K562 (cell line): ENCODE measurements at regions not wholly inside any gene's neighbourhood (a gene's known extent, or its start where the extent isn't known, plus 50 kb on each side); places are given as distances from the start of the nearest gene placed in this dataset.

Source experiments
- ATAC-seq: fragments of 200-7000 bp; cut with Tn5 transposase; 3 replicates; pipeline ENCODE4 v1.9.1; 2020; ENCODE audit warnings: moderate library complexity
- BruUV-seq: library from RNA; stranded (reverse); fragments of 400-500 nt; replicated peaks from 2 replicates; lab custom pipeline; 2021; lab: Mats Ljungman, UMichigan
- CTCF ChIA-PET: fragments of 300-600 bp; formaldehyde crosslinking; extraction: SDS; loops from one replicate; lab custom pipeline; 2021; ENCODE audit warnings: low intra/inter-chr PET ratio; lab: Yijun Ruan, JAX
- POLR2A ChIA-PET: fragments of 300-600, 350-650 bp; sonication (Branson Sonifier 250); formaldehyde crosslinking; extraction: SDS; loops from one replicate; lab custom pipeline; 2021; ENCODE audit warnings: antibody characterized with exemption, inconsistent platforms; lab: Yijun Ruan, JAX
- DNase-seq, 4 experiments: peaks; one replicate each; pipeline versions ENCODE4 v3.0.0 to v3.0.0-alpha.2; 2011 to 2018; ENCODE audit warnings: low spot score in 3 of 4, mixed read lengths in 3 of 4; ENCODE audit errors: extremely low read depth in 1 of 4
- FAIRE-seq: peaks from 2 replicates; lab custom pipeline; 2011; peaks lifted over from hg19 to GRCh38; lab: Jason Lieb, UNC
- H2AFZ ChIP-seq: 2 replicates; pipeline ENCODE4 v1.6.0; 2011; ENCODE audit warnings: low read depth, low read length, control low read depth, inconsistent platforms
- H3K27ac ChIP-seq: fragments of 200-600 bp; 3 replicates; pipeline ENCODE4 v1.8.0; 2011; ENCODE audit warnings: low read depth, mild to moderate bottlenecking, control low read depth, inconsistent platforms, low read length, moderate library complexity, mixed read lengths; ENCODE audit errors: extremely low read depth
- H3K27me3 ChIP-seq, 2 experiments: fragments of 300-600 bp in 1 of 2; 2 replicates in 1 of 2; 3 replicates in 1 of 2; pipeline versions ENCODE4 v1.6.0 to v1.8.0; 2011; ENCODE audit warnings: inconsistent platforms in 2 of 2, low read length in 2 of 2, mild to moderate bottlenecking in 1 of 2, mixed read lengths in 1 of 2, moderate library complexity in 1 of 2; ENCODE audit not compliant: control insufficient read depth in 2 of 2, insufficient read depth in 2 of 2
- H3K36me3 ChIP-seq: fragments of 300-600 bp; 3 replicates; pipeline ENCODE4 v1.8.0; 2011; ENCODE audit warnings: mild to moderate bottlenecking, low read length, inconsistent platforms; ENCODE audit not compliant: control insufficient read depth, insufficient read depth
- H3K4me1 ChIP-seq, 2 experiments: fragments of 200-600 bp in 1 of 2; replicated peaks in 1 of 2; 2 replicates in 1 of 2; 3 replicates in 1 of 2; pipeline versions ENCODE4 v1.5.1 to v1.8.0; 2011; ENCODE audit warnings: inconsistent platforms in 2 of 2, low read length in 2 of 2, mild to moderate bottlenecking in 1 of 2, mixed read lengths in 1 of 2, moderate library complexity in 1 of 2; ENCODE audit not compliant: control insufficient read depth in 2 of 2, insufficient read depth in 2 of 2
- H3K4me2 ChIP-seq: 2 replicates; pipeline ENCODE4 v1.6.1; 2011; ENCODE audit warnings: low read length, control low read depth, inconsistent platforms, mixed read lengths; ENCODE audit not compliant: insufficient read depth
- H3K4me3 ChIP-seq: fragments of 200-600 bp; sonication (generic), shearing (Covaris generic); 2 replicates; pipeline ENCODE4 v1.5.1; 2016; ENCODE audit warnings: control low read depth, inconsistent platforms
- H3K79me2 ChIP-seq: fragments of 200-600 bp; 3 replicates; pipeline ENCODE4 v1.8.0; 2011; ENCODE audit warnings: low read length, inconsistent platforms; ENCODE audit not compliant: control insufficient read depth, insufficient read depth
- H3K9ac ChIP-seq, 2 experiments: 2 replicates each; pipeline versions ENCODE4 v1.6.0 to v1.6.1; 2011; ENCODE audit warnings: low read depth in 2 of 2, low read length in 2 of 2, control low read depth in 1 of 2, inconsistent platforms in 1 of 2, mild to moderate bottlenecking in 1 of 2, mixed read lengths in 1 of 2; ENCODE audit not compliant: insufficient read depth in 1 of 2
- H3K9me1 ChIP-seq: one replicate; pipeline ENCODE4 v1.6.0; 2011; ENCODE audit warnings: inconsistent platforms, mild to moderate bottlenecking, low read length, moderate library complexity; ENCODE audit not compliant: control insufficient read depth, insufficient read depth
- H3K9me3 ChIP-seq: replicated peaks from 2 replicates; pipeline ENCODE4 v1.5.1; 2011; ENCODE audit warnings: low read depth, low read length, inconsistent platforms; ENCODE audit not compliant: control insufficient read depth, insufficient read depth
- H4K20me1 ChIP-seq: replicated peaks from 2 replicates; pipeline ENCODE4 v1.6.1; 2011; ENCODE audit warnings: low read length, inconsistent platforms, mixed read lengths; ENCODE audit not compliant: control insufficient read depth, insufficient read depth
- CC2D1A ChIP-seq: fragments of 450-650 bp; IDR thresholded peaks from 2 replicates; pipeline ENCODE4 v1.6.1; 2017; ENCODE audit warnings: mild to moderate bottlenecking
- FOXK1 ChIP-seq: sonication (generic); formaldehyde crosslinking; IDR thresholded peaks from 2 replicates; pipeline ENCODE4 v1.8.0; 2022; ENCODE audit warnings: missing genetic modification reagents, mild to moderate bottlenecking, borderline replicate concordance
- HDAC3 ChIP-seq: fragments of 450-650 bp; IDR thresholded peaks from 2 replicates; pipeline ENCODE4 v1.6.1; 2018; ENCODE audit warnings: borderline replicate concordance, mild to moderate bottlenecking, moderate library complexity; ENCODE audit not compliant: partially characterized antibody
- RB1 ChIP-seq: fragments of 450-650 bp; IDR thresholded peaks from 2 replicates; pipeline ENCODE4 v1.6.1; 2017; ENCODE audit warnings: low read depth, mild to moderate bottlenecking
- RBM25 ChIP-seq: fragments of 200-400 bp; formaldehyde crosslinking; IDR thresholded peaks from 2 replicates; pipeline ENCODE4 v1.6.1; 2018; ENCODE audit warnings: low read length, low read depth, moderate library complexity; ENCODE audit not compliant: severe bottlenecking
- RFX1 ChIP-seq: fragments of 450-650 bp; IDR thresholded peaks from 2 replicates; pipeline ENCODE4 v1.6.1; 2016; ENCODE audit warnings: mild to moderate bottlenecking, moderate library complexity
- SMARCC2 ChIP-seq: fragments of 450-650 bp; IDR thresholded peaks from 2 replicates; pipeline ENCODE4 v1.6.1; 2017; ENCODE audit warnings: antibody characterized with exemption, moderate library complexity, mild to moderate bottlenecking, low read depth
- TAF15 ChIP-seq: fragments of 200-400 bp; formaldehyde crosslinking; IDR thresholded peaks from 2 replicates; pipeline ENCODE4 v1.6.1; 2017; ENCODE audit warnings: mild to moderate bottlenecking, low read depth, low read length, moderate library complexity
- TEAD4 ChIP-seq, 2 experiments: sonication (generic) in 1 of 2; formaldehyde crosslinking in 1 of 2; IDR thresholded peaks; 2 replicates each; pipeline versions ENCODE4 v1.6.1 to v1.8.0; 2012 to 2022; ENCODE audit warnings: borderline replicate concordance in 1 of 2, inconsistent platforms in 1 of 2, low read length in 1 of 2, mild to moderate bottlenecking in 1 of 2, missing genetic modification reagents in 1 of 2
- U2AF1 ChIP-seq: fragments of 200-400 bp; formaldehyde crosslinking; optimal IDR thresholded peaks from 2 replicates; pipeline ENCODE3; 2017; ENCODE audit warnings: mild to moderate bottlenecking, low read depth, low read length, moderate library complexity
- ZNF12 ChIP-seq: sonication (generic); formaldehyde crosslinking; IDR thresholded peaks from 2 replicates; pipeline ENCODE4 v1.4.0; 2020; ENCODE audit warnings: mild to moderate bottlenecking, missing genetic modification reagents
- ZNF253 ChIP-seq: fragments of 250-450 bp; sonication (Bioruptor Pico); conservative IDR thresholded peaks from 2 replicates; pipeline ENCODE4 v1.6.1; 2021; ENCODE audit warnings: mild to moderate bottlenecking
- ZNF699 ChIP-seq: fragments of 250-450 bp; sonication (Bioruptor Pico); IDR thresholded peaks from 2 replicates; pipeline ENCODE4 v1.8.0; 2021; ENCODE audit warnings: mild to moderate bottlenecking, moderate library complexity; ENCODE audit not compliant: insufficient replicate concordance
- WGBS: fragments of 100-300 bp; shearing (Covaris generic); methylation state at CpG from one replicate; pipeline ENCODE4 v1.1.6; 2016; ENCODE audit warnings: low coverage, mixed read lengths; ENCODE audit not compliant: insufficient coverage; ENCODE audit errors: missing lambda C conversion rate; 5-methylcytosine and 5-hydroxymethylcytosine counted together
- in situ Hi-C: fragments of 300-500 bp; cut with MboI; formaldehyde crosslinking; loops from 4 replicates; pipeline ENCODE4 v1.15.0; 2018; ENCODE audit warnings: inconsistent platforms, mixed read lengths
- intact Hi-C: fragments of 100-400 bp; cut with micrococcal nuclease; formaldehyde crosslinking; loops from 2 replicates; pipeline ENCODE4 v1.14.2; 2022
- TF ChIP-seq, protein P1 (sequence below): fragments of 250-450 bp; sonication (Bioruptor Pico); IDR thresholded peaks from 2 replicates; pipeline ENCODE4 v1.4.0; 2020; ENCODE audit warnings: mild to moderate bottlenecking
- TF ChIP-seq, protein P2 (sequence below): fragments of 250-450 bp; sonication (Bioruptor Pico); IDR thresholded peaks from 2 replicates; pipeline ENCODE4 v1.4.0; 2020; ENCODE audit warnings: borderline replicate concordance
- TF ChIP-seq, protein P3 (sequence below): fragments of 450-650 bp; IDR thresholded peaks from 2 replicates; pipeline ENCODE4 v1.6.1; 2016; ENCODE audit warnings: missing biosample characterization, missing genetic modification characterization
- TF ChIP-seq, protein P4 (sequence below): fragments of 450-650 bp; formaldehyde crosslinking; IDR thresholded peaks from 2 replicates; pipeline ENCODE4 v1.4.0; 2020; ENCODE audit warnings: mild to moderate bottlenecking, mixed read lengths

DNA sequence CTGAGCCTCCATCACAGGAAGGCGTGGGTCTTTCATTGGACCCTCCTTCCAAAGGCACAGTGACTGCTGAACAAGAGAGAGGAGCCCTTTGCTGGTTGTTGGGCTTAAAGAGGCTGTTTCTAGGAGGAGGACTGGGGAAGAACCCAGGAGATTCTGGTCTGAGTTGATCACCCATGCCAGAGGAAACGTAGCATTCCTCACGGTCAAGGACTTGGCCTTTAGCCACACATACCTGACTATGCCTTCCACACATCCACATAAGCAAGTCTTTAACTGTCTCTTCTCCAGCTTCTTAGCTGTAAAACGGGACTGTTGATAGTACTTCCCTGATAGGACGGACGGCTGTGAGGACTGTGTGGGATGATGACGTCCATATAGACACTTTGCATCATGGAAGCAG is 149.8 kb upstream of the IRX3 start:
- ATAC-seq (no peak), DNase-seq (no peak), FAIRE-seq (no peak)
- BruUV-seq, result no TSS peak
- WGBS, result 2% methylated on average over 7 of the region's 7 CpGs
- Histone ChIP-seq H3K9ac (no peak overlapping the region), H3K27ac (no peak overlapping the region), H3K4me3 (no peak overlapping the region), H3K27me3 (peaks cover 0 to 12% of the 10 kb centered on the region in 2 experiments; a peak in 2 of 5 replicates), H3K4me1 (no peaks in the 10 kb centered on the region), H2AFZ (no peak overlapping the region), H3K36me3 (no peaks in the 10 kb centered on the region), H4K20me1 (no peaks in the 10 kb centered on the region), H3K4me2 (no peak overlapping the region), H3K9me3 (no peaks in the 10 kb centered on the region), H3K79me2 (no peaks in the 10 kb centered on the region), H3K9me1 (no peaks in the 10 kb centered on the region)
- intact Hi-C loops, result no loop called here
- CTCF ChIA-PET, result no interaction called here
- in situ Hi-C loops, result no loop called here
- POLR2A ChIA-PET, result no interaction called here
- TF ChIP-seq SMARCC2 (no peak), TEAD4 (IDR thresholded peaks at IDR 0.05; ENCODE audit: low read length) (no peak), TEAD4 (CRISPR knock-in tag; IDR thresholded peaks at IDR 0.05; ENCODE audit: borderline replicate concordance) (no peak), CC2D1A (no peak), RBM25 (no peak), RB1 (no peak), FOXK1 (CRISPR knock-in tag) (no peak), HDAC3 (no peak), ZNF12 (CRISPR knock-in tag) (no peak), ZNF253 (CRISPR knock-in tag) (no peak), TAF15 (no peak), RFX1 (no peak), U2AF1 (no peak), ZNF699 (CRISPR knock-in tag) (no peak)
- TF ChIP-seq, protein P1, sequence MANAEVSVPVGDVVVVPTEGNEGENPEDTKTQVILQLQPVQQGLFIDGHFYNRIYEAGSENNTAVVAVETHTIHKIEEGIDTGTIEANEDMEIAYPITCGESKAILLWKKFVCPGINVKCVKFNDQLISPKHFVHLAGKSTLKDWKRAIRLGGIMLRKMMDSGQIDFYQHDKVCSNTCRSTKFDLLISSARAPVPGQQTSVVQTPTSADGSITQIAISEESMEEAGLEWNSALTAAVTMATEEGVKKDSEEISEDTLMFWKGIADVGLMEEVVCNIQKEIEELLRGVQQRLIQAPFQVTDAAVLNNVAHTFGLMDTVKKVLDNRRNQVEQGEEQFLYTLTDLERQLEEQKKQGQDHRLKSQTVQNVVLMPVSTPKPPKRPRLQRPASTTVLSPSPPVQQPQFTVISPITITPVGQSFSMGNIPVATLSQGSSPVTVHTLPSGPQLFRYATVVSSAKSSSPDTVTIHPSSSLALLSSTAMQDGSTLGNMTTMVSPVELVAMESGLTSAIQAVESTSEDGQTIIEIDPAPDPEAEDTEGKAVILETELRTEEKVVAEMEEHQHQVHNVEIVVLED (CRISPR knock-in tag), result no peak
- TF ChIP-seq, protein P2, sequence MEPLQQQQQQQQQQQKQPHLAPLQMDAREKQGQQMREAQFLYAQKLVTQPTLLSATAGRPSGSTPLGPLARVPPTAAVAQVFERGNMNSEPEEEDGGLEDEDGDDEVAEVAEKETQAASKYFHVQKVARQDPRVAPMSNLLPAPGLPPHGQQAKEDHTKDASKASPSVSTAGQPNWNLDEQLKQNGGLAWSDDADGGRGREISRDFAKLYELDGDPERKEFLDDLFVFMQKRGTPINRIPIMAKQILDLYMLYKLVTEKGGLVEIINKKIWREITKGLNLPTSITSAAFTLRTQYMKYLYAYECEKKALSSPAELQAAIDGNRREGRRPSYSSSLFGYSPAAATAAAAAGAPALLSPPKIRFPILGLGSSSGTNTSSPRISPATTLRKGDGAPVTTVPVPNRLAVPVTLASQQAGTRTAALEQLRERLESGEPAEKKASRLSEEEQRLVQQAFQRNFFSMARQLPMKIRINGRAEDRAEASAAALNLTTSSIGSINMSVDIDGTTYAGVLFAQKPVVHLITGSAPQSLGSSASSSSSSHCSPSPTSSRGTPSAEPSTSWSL, result no peak
- TF ChIP-seq, protein P3, sequence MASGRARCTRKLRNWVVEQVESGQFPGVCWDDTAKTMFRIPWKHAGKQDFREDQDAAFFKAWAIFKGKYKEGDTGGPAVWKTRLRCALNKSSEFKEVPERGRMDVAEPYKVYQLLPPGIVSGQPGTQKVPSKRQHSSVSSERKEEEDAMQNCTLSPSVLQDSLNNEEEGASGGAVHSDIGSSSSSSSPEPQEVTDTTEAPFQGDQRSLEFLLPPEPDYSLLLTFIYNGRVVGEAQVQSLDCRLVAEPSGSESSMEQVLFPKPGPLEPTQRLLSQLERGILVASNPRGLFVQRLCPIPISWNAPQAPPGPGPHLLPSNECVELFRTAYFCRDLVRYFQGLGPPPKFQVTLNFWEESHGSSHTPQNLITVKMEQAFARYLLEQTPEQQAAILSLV (tag), result no peak
- TF ChIP-seq, protein P4, sequence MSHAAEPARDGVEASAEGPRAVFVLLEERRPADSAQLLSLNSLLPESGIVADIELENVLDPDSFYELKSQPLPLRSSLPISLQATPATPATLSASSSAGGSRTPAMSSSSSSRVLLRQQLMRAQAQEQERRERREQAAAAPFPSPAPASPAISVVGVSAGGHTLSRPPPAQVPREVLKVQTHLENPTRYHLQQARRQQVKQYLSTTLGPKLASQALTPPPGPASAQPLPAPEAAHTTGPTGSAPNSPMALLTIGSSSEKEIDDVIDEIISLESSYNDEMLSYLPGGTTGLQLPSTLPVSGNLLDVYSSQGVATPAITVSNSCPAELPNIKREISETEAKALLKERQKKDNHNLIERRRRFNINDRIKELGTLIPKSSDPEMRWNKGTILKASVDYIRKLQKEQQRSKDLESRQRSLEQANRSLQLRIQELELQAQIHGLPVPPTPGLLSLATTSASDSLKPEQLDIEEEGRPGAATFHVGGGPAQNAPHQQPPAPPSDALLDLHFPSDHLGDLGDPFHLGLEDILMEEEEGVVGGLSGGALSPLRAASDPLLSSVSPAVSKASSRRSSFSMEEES (CRISPR knock-in tag), result no peak
